GM21825 (cell line): ENCODE measurements at regions not wholly inside any gene's neighbourhood (a gene's known extent, or its start where the extent isn't known, plus 50 kb on each side); places are given as distances from the start of the nearest gene placed in this dataset.
"Not testable (repeated sequence)": the region's sequence is repeated elsewhere in the genome, so short reads cannot be mapped to it uniquely, and the experiment has no call there.

Experiments used
- ATAC-seq: cut with Tn5 transposase; IDR thresholded peaks from one replicate; pipeline ENCODE4 v1.9.1; 2021; ENCODE audit warnings: mild to moderate bottlenecking, moderate library complexity; ENCODE audit not compliant: unreplicated experiment

DNA sequence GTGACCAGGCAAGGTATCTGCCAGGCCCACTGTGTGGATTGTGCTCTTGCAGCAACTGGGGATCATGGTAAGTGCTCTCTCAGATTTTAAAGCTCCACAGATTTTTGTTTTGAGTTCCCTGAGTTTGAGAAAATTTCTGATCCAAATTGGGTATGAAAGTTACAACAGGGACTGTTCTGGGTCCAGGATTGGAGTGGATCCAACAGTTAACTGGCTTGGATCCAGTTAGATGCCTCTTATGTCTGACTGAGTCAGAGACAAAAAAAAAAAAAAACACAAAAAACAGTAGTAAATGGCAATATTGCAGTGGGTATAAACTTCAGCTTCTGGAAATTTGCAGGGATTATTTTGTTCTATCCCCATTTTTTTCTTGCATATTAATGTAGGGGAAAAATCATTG lies 598.8 kb downstream of the C12orf50 start:
- ATAC-seq: no peak

DNA sequence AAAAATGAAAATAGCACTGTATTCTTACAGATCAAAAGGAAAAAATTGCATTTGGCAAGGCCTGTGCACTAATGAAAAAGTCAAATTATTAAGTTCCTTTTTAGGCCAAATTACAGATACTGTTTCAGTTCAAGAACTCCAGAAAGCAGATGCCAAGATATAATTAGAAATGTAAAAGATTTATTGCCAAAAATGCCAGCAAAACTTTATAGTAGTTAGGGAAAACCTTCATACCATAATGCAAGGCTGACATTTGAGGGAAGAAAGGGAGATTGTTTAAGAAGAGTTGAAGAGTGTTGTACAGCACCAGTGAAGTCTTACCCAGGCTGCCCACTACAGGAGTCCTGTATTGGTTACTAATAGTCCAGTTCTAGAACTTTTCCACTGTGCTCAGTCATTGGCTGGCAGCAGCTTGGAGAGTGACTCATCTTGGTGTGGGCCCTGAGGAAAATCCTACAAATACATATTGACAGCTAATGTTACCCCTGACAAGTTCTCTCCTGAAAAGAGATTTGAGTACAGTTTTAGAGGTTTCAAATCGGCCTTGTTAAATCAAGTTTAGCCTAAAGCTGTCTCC lies 600.4 kb downstream of the C12orf50 start:
- no peak for ATAC-seq

DNA sequence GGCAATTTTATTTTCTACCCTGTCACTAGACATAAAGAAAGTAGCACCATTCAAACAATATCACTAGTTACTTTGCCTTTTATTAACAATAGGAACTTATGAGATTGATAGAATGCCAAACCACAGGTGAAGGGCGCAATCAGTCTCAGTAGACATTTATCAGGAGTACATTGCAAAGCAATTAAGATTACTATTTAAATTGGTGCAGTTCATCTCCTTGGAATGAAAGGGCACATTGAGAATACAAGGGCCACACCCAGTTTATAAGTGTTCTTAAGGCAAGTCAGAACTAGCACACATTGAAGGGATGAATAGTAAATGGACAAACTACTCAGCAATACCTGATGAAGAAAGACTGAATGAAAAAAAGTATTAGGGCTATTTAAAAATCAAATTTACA lies 601.4 kb downstream of the C12orf50 start:
- no peak for ATAC-seq

DNA sequence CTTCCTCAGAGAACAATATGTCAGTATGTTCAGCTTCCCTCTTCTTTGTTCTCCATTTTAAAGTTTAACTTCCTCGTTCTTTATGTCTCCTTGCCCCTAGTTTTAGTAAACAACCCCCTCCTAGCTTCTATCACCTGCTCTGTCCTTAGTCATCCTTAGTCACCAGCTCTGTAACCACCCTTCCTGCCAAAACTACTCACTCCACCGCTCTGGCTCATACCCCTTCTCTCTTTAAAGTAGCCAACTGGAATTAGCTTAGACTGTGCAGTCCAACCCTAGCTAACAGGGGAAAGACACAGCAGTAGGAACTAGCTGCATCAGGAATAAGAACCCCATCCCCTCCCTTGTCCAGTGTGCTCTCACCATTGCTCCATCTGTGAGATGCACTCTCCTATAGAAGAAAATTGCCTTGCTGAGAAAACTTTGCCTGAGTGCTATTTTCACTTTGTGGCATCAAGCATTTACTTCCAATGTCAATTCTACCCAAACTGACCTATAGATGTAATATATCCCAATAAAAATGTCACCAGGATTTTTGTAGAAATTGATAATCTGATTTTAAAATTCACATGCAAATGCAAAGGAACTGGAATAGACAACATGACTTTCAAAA lies 603.2 kb downstream of the C12orf50 start:
- no peak for ATAC-seq

DNA sequence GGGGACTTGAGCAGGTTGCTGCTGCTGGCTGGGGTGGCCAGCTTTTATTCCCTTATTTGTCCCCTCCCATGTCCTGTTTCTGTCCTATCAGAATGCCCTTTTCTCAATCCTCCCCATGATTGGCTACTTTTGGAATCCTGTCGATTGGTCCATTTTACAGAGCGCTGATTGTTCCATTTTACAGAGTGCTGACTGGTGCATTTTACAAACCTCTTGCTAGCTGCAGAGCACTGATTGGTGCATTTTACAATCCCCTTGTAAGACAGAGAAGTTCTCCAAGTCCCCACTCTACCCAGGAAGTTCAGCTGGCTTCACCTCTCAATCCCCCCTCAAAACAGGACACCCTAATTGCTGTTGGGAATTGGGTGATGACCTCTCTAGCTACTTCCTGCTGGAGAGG lies 608.0 kb downstream of the C12orf50 start:
- not testable (repeated sequence) for ATAC-seq

DNA sequence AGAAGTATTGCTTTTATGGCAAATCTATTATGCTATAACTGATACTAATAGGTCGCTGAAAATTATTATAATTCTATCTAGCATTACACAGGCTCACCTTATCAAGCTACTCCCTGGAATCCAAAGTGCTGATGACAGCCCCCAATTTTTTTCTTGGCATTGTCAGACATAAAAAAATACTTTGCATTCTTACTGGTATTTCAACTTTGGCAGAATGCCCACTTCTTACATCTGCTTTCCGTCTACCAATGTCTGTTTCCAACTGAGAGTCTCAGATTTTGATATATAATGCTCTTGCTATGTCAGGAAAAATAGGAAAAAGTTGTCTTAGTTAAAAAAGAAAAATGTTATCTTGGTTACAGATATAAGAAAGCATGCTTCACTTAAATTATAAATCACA lies 615.4 kb downstream of the C12orf50 start:
- no peak for ATAC-seq

DNA sequence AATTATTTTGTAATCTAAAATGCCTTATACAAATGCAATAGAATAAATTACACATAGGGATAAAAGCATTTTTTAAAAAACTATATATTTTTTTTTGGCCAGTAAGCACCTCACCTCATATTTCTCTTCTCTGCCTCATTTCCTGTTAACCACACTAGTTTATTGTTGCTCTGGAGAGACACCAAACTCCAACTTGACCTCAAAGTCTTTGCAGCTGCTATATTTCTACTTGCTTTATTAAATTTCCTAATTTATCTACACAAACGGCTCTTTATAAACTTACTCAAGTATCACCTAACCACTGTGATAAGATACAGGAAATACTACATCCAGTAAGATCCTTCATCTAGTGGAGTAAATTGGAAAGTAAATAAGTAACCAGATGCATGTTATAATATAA lies 622.3 kb downstream of the C12orf50 start:
- ATAC-seq: no peak

DNA sequence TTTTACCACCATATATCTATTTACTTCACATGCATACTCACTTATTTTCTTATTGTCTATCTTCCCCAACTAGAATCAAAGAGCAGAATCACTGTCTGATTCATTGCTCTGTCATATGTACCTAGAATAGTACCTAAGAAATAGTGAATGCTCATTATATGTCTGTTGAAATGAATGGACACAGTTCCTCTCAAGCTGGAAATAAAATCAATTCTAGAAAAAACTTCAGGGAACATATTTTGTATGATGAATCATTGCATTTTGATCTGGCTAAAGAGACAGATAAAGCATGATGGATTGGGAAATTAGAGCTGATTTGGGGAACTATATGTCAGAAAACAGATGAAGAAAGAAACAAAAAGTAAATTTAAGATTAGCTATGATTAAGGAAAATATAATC lies 623.3 kb downstream of the C12orf50 start:
- ATAC-seq: no peak

DNA sequence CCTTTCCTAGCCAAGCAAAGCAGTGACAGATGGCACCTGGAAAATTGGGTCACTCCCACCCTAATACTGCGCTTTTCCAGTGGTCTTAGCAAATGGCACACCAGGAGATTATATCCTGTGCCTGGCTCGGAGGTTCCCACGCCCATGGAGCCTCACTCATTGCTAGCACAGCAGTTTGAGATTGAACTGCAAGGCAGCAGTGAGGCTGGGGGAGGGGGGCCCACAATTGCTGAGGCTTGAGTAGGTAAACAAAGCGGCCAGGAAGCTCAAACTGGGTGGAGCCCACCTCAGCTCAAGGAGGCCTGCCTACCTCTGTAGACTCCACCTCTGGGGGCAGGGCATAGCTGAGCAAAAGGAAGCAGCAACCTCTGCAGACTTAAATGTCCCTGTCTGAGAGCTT lies 635.0 kb downstream of the C12orf50 start:
- not testable (repeated sequence) for ATAC-seq

DNA sequence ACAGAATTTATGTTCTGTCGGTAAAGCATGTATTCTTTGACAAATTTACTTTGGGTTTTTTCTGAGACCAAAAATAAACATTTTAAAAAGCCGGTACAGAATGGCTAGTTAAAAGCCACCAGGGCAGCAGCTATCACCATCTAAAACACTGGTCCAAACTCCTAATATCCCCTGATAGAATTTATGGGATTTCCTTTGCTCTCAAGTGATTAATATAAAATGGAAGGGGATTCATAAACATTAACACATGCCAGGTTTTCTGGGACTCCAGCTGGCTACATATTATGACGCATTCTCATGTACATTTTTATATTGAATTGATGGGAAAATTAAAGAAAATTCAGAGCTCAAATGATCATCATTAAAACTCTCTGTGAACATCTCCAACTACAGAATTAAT lies 640.8 kb downstream of the C12orf50 start:
- ATAC-seq: no peak

DNA sequence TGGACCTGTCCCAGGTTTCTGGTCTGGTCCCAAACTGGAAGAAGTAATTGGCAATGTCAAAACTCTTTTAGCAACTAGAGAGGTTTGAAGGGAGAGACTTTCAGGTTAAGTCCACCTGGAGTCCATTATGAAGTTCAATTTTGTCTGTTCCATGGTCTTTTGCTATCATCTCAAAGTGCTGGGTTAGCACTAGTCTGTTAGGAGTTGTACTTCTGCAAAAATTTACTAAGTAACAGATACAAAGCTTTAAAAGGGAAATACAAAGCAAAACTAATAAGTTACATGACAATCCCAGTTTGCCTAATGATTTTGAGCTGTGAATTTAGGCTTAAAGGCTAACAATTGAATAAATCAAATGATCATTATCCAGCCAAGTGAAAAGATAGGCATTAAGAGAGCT lies 643.9 kb downstream of the C12orf50 start:
- no peak for ATAC-seq

DNA sequence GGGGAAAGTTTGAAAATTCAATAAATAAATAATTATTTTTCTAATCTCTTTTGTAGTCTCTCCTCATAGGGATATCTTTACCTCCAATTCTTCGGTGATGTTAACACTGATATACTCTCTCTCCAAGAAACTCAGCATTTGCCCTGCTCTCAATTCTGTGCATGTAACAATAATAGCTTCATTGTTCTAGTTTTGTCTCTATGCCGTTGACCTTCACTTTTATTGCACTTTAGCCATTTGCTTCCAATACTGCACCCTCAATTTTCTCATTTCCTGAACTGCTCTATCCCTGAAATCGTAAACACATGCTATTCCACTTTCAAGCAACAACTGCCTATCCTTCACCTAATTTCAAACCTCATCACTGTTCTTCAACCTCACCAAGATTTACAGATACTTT lies 645.0 kb downstream of the C12orf50 start:
- ATAC-seq: no peak

DNA sequence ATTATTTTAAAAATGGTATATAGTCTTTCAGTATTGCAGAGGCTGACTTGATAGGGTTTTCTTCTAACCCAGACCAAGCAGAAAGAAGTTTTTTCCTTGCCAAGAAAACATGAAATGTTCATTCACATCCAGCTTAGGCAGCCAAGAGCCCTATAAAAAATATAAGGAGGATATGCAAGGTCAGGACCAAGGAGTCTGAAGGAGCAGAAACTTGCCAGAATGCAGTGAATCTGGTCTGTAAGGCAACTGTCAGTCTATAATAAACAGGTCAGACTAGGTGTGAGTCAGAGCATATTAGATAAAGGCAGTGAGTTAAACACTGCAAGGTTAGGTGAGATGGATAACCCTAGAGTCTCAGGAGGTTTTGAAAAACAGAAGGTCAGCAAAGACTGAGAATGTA lies 645.5 kb downstream of the C12orf50 start:
- ATAC-seq: no peak

DNA sequence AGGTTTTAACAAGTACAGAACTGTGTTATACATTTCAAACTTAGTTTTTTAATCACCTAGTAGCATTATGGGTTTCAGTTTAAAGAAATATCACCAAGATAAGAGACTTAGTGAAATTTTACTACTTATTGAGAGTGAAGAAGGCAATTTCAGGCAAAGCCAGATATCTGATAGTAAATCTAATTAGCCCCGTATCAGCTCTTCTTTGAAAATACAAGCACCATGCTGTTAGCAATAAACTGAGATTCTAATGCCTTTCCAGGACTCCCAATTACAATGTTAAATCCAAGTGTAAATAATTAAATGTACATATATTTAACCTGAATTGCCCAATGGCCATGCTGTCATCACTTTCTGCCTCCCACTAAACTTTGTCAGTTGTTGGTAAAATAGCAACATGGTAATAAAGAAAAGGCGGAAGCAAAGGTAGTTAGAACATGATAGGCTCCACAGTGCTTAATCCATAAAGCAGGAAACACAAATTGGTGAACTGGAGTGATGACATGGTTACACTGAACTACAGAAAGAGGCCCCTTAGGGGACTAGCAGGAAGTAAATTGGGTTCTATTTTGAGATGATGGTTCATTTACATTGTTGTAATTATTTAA lies 646.1 kb downstream of the C12orf50 start:
- no peak for ATAC-seq

DNA sequence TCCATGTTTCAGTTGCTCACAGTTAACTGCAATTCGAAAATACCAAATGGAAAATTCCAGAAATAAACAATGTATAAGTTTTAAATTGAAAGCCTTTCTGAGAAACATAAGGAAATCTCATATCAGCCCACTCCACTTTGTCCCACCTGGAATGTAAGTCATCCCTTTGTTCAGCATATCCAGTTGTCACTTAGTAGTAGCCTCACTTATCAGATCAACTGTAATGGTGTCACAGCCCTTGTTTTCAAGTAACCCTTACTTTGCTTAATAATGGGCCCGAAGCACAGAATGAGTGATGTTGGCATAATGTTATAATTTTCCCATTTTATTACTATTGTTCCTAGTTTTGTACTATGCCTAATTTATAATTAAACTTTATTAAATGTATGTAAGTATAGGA lies 646.8 kb downstream of the C12orf50 start:
- ATAC-seq: no peak

DNA sequence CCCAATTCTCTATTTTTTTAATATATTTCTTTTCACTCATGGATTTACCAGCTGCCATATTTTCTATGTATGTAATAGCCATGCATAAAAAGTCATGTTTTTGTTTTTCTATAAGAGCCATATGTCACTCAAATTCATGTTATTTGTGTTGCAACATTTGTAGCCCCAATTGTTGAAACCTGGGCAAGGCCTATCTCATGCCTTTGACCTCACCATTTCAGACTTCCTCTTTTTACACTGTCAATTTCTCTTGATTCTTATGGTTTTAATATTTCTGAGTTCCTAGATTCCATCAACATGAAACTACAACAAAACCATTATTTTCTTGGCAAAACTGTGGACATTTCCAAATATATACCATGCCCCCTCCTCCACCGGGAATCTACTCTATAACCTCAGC lies 647.5 kb downstream of the C12orf50 start:
- no peak for ATAC-seq

DNA sequence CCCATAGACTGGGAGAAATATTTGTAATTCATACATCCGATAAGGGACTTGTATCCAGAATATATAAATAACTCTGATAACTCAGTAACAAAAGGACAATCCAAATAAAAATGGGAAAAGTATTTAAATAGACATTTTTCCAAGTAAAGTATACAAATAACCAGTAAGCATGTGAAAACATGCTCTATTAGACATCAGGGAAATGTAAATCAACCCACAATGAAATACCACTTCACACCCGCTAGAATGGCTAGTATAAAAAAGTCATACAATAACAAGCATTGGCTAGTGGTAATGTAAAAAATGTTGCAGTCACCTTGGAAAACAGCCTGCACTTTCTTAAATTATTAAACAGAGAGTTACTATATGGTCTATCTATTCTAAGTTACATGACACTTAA lies 650.7 kb downstream of the C12orf50 start:
- no peak for ATAC-seq

DNA sequence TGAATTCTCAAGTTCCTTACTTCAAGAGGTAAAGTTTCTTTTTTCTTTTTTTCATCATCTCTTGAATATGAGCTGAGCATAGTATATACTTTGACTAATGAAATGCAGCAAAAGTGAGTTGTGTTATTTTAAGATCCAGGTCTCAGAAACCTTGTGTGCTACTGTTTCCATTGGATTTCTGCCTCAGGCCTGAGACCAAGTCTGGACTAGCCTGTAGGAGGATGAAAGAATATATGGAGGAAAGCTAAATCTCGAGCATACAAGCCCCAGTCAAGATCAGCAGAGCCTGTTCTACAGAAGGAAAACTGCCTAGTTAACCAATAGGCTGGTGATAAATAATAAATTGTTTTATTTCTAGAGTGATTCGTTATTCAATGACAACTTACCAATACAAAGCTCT lies 652.5 kb downstream of the C12orf50 start:
- ATAC-seq: no peak

DNA sequence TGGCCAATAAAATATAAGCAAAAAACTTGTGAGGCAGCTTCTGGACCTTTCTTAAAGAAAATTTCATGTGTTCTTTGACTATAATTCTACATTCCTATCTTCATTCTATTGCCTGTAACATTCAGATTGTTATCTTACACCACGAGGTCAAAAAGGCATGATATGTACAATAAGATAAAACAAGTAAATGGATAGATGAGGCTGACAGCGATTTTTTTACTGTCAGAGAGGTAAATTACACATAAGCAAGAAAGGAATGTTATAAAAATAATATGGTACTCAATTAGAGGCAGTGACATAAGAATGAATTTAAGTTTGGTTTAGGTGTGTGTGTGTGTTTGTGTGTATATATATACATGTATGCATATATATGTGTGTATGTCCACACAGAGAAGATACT lies 660.0 kb downstream of the C12orf50 start:
- no peak for ATAC-seq

DNA sequence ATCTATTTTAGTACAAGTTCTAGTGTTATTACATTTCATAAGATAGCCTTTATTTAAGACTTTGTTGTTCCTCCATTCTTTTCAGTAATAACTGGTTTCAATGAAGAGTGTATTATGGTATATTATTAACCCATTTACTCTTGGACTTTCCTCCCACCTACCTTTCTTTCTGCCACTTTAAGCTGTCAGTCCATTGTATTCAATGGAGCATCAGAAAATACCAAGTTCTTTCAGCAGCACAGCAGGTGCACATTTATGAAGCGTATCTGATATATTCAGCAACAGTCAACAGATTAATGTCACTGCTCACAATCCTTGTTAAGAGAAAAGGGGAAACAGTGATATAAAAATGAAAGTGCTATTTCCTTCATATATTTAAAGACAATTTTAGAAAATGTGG lies 660.9 kb downstream of the C12orf50 start:
- ATAC-seq: no peak

DNA sequence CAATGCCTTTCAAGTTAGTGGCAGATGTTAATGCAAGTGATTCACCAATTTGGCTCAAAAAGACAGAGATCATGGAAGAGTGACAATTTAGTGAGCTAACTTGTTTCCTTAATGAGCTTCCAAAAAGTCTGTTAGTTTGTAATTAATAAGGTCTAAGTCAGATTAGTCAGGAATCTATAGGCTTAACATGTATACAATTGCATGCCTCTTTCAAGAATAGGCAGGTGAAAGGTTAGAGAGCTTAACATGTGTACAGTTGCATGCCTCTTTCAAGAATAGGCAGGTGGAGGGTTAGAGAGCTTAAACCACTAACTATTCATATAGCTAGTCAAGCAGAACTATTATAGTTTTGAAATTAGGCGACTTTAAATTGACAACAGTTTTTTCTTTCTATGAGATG lies 663.8 kb downstream of the C12orf50 start:
- ATAC-seq: no peak

DNA sequence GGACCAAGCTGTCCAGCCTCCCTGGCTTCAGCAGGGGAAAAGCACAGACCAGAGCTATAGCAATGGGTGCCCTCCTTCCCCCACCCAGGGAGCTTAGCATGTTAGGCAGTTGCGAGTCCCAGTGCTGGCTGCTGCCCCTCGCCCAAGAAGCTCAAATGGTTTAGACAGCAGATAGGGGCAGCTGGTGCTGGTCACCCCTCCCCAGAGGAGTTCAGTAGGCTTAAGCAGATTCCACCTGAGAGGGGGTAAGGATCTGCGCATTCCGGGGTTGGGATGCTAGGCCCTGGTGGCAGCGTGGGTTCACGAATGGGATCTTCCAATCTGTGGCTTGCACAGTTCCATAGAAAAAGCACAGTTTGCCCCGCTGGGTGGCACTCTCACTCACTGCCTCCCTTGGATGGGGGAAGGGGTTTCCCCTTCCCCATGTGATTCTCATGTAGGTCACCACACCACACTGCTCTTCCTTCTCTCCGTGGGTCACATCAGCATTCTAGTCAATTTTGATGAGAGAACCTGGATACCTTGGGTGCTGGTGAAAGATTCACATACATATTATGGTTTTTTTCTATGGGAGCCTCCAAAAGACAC lies 665.6 kb downstream of the C12orf50 start:
- no peak for ATAC-seq
